Keratinocyte (primary cell): ENCODE measurements at regions not wholly inside any gene's neighbourhood (a gene's known extent, or its start where the extent isn't known, plus 50 kb on each side); places are given as distances from the start of the nearest gene placed in this dataset.

Experiments
- DNase-seq: peaks from one replicate; pipeline ENCODE4 v3.0.0-alpha.2; 2011; ENCODE audit warnings: low read depth, missing footprints, low spot score
- FAIRE-seq: peaks from 2 replicates; lab custom pipeline; 2011; peaks lifted over from hg19 to GRCh38; lab: Jason Lieb, UNC
- H2AFZ ChIP-seq: 2 replicates; pipeline ENCODE4 v1.6.0; 2012; ENCODE audit warnings: low read length, control low read depth, inconsistent platforms; ENCODE audit not compliant: control insufficient read depth
- H3K27ac ChIP-seq: 2 replicates; pipeline ENCODE4 v1.5.1; 2011; ENCODE audit warnings: low read length; ENCODE audit not compliant: control insufficient read depth, insufficient read depth
- H3K27me3 ChIP-seq: 3 replicates; pipeline ENCODE4 v1.6.0; 2011; ENCODE audit warnings: low read length; ENCODE audit not compliant: control insufficient read depth, insufficient read depth; ENCODE audit errors: extremely low read depth
- H3K36me3 ChIP-seq, 2 experiments: 2 replicates in 1 of 2; 3 replicates in 1 of 2; pipeline ENCODE4 v1.5.1; 2011; ENCODE audit warnings: low read length in 2 of 2, mild to moderate bottlenecking in 1 of 2; ENCODE audit not compliant: control insufficient read depth in 2 of 2, insufficient read depth in 2 of 2; ENCODE audit errors: extremely low read depth in 1 of 2
- H3K4me1 ChIP-seq: 3 replicates; pipeline ENCODE4 v1.5.1; 2011; ENCODE audit warnings: low read length; ENCODE audit not compliant: control insufficient read depth, insufficient read depth; ENCODE audit errors: extremely low read depth
- H3K4me2 ChIP-seq: 3 replicates; pipeline ENCODE4 v1.6.0; 2011; ENCODE audit warnings: low read depth, low read length; ENCODE audit not compliant: control insufficient read depth, insufficient read depth; ENCODE audit errors: extremely low read depth
- H3K4me3 ChIP-seq, 3 experiments: fragments of 200-600 bp in 1 of 3; sonication (generic) in 1 of 3; 2 replicates in 2 of 3; 3 replicates in 1 of 3; pipeline ENCODE4 v1.5.1; 2011 to 2016; ENCODE audit warnings: low read length in 3 of 3, mild to moderate bottlenecking in 3 of 3, control low read depth in 2 of 3, inconsistent platforms in 1 of 3, low read depth in 1 of 3, mixed read lengths in 1 of 3, mixed run types in 1 of 3, moderate library complexity in 1 of 3; ENCODE audit not compliant: control insufficient read depth in 2 of 3, insufficient read depth in 2 of 3; ENCODE audit errors: extremely low read depth in 1 of 3
- H3K79me2 ChIP-seq: 2 replicates; pipeline ENCODE4 v1.6.0; 2012; ENCODE audit warnings: low read length; ENCODE audit not compliant: control insufficient read depth, insufficient read depth
- H3K9ac ChIP-seq: 3 replicates; pipeline ENCODE4 v1.6.0; 2011; ENCODE audit warnings: low read length; ENCODE audit not compliant: control insufficient read depth, insufficient read depth; ENCODE audit errors: extremely low read depth
- H3K9me1 ChIP-seq: 3 replicates; pipeline ENCODE4 v1.6.0; 2011; ENCODE audit warnings: low read length; ENCODE audit not compliant: control insufficient read depth, insufficient read depth; ENCODE audit errors: extremely low read depth
- H3K9me3 ChIP-seq: 2 replicates; pipeline ENCODE4 v1.5.1; 2012; ENCODE audit warnings: low read depth, low read length; ENCODE audit not compliant: control insufficient read depth
- H4K20me1 ChIP-seq: 3 replicates; pipeline ENCODE4 v1.6.0; 2011; ENCODE audit warnings: low read length; ENCODE audit not compliant: control insufficient read depth, insufficient read depth; ENCODE audit errors: extremely low read depth
- EZH2 ChIP-seq: IDR thresholded peaks from one replicate; pipeline ENCODE4 v1.6.1; 2012; ENCODE audit warnings: inconsistent platforms, mild to moderate bottlenecking, low read length, moderate library complexity
- dilution Hi-C: fragments of 300-500 bp; cut with MboI; formaldehyde crosslinking; loops from one replicate; pipeline ENCODE4 v1.7.0; 2020; ENCODE audit warnings: low sequenced_read_pairs; ENCODE audit not compliant: extremely low pct_ligation_motif_present
- TF ChIP-seq, protein P1 (sequence below), 3 experiments: IDR thresholded peaks in 1 of 3; conservative IDR thresholded peaks in 1 of 3; optimal IDR thresholded peaks in 1 of 3; 2 replicates in 2 of 3; 3 replicates in 1 of 3; pipeline versions ENCODE3 to v1.5.1; 2011; ENCODE audit warnings: low read length in 3 of 3, mild to moderate bottlenecking in 3 of 3, moderate library complexity in 2 of 3, control low read depth in 1 of 3, inconsistent platforms in 1 of 3; ENCODE audit not compliant: insufficient read depth in 2 of 3; ENCODE audit errors: extremely low read depth in 1 of 3

DNA sequence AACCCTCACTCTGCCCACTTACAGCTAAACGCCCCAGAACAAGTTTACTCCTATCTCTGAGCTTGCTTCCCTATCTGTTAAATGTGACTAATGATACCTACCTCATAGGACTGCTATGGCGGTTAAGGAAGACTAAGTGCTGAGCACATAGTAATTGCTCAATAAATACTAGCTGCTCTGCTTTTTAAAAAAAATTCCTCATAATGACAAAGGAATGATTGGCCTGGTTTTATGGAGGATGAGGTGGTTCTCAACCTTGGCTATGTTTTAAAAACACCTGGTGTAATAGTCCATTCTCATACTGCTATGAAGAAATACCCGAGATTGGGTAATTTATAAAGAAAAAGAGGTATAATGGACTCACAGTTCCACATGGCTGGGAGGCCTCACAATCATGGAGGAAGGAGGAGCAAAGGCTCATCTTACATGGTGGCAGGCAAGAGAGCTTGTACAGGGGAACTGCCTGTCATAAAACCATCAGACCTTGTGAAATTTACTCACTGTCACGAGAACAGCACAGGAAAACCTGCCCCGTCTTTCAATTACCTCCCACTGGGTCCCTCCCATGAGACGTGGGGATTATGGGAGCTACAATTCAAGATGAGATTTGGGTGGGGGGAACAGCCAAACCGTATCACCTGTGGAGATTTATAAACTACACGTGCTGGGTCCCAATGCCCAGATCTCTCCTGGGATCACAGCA is 127.2 kb upstream of the SYT13 start:
- H3K27ac ChIP-seq, result no peak overlapping the region
- no peak overlapping the region for H3K9ac ChIP-seq
- no peaks in the 10 kb centered on the region for H4K20me1 ChIP-seq
- H2AFZ ChIP-seq, result no peak overlapping the region
- DNase-seq (no peak), FAIRE-seq (no peak)
- no peak overlapping the region for H3K4me3 ChIP-seq
- H3K4me2 ChIP-seq, result no peak overlapping the region
- H3K27me3 ChIP-seq, result peaks cover 21% of the 10 kb centered on the region
- no peaks in the 10 kb centered on the region for H3K36me3 ChIP-seq
- no peaks in the 10 kb centered on the region for H3K79me2 ChIP-seq
- TF ChIP-seq, protein P1, sequence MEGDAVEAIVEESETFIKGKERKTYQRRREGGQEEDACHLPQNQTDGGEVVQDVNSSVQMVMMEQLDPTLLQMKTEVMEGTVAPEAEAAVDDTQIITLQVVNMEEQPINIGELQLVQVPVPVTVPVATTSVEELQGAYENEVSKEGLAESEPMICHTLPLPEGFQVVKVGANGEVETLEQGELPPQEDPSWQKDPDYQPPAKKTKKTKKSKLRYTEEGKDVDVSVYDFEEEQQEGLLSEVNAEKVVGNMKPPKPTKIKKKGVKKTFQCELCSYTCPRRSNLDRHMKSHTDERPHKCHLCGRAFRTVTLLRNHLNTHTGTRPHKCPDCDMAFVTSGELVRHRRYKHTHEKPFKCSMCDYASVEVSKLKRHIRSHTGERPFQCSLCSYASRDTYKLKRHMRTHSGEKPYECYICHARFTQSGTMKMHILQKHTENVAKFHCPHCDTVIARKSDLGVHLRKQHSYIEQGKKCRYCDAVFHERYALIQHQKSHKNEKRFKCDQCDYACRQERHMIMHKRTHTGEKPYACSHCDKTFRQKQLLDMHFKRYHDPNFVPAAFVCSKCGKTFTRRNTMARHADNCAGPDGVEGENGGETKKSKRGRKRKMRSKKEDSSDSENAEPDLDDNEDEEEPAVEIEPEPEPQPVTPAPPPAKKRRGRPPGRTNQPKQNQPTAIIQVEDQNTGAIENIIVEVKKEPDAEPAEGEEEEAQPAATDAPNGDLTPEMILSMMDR (optimal IDR thresholded peaks at IDR 0.05 in 1 of 3, IDR thresholded peaks at IDR 0.05 in 1 of 3, conservative IDR thresholded peaks at IDR 0.05 in 1 of 3; ENCODE audit: extremely low read depth in 1 of 3, insufficient read depth in 2 of 3, low read length in 3 of 3), result no peak
- TF ChIP-seq EZH2, result no peak
- no peaks in the 10 kb centered on the region for H3K9me1 ChIP-seq
- no peaks in the 10 kb centered on the region for H3K9me3 ChIP-seq
- H3K4me1 ChIP-seq, result no peaks in the 10 kb centered on the region
- dilution Hi-C loops, result no loop called here

GRCh38 chr11:45412521-45412920 is 126.4 kb upstream of the SYT13 start:
- peaks cover 21% of the 10 kb centered on the region for H3K27me3 ChIP-seq
- dilution Hi-C loops, result no loop called here

More at GRCh38 chr11:45412521-45412920, 126.4 kb upstream of the SYT13 start:
- no peaks in the 10 kb centered on the region for H3K79me2 ChIP-seq
- DNase-seq, result no peak
- no peaks in the 10 kb centered on the region for H4K20me1 ChIP-seq
- FAIRE-seq, result no peak
- H3K9ac ChIP-seq, result no peak overlapping the region
- H3K9me3 ChIP-seq, result no peaks in the 10 kb centered on the region
- no peaks in the 10 kb centered on the region for H3K36me3 ChIP-seq
- TF ChIP-seq, protein P1 (optimal IDR thresholded peaks at IDR 0.05 in 1 of 3, IDR thresholded peaks at IDR 0.05 in 1 of 3, conservative IDR thresholded peaks at IDR 0.05 in 1 of 3; ENCODE audit: extremely low read depth in 1 of 3, insufficient read depth in 2 of 3, low read length in 3 of 3), result no peak
- TF ChIP-seq EZH2, result no peak
- H3K9me1 ChIP-seq, result no peaks in the 10 kb centered on the region
- no peak overlapping the region for H3K27ac ChIP-seq
- no peaks in the 10 kb centered on the region for H3K4me1 ChIP-seq
- H3K4me2 ChIP-seq, result no peak overlapping the region
- no peak overlapping the region for H2AFZ ChIP-seq
- H3K4me3 ChIP-seq, result no peak overlapping the region
